ENCODE measurements at regions not wholly inside any gene's neighbourhood (a gene's known extent, or its start where the extent isn't known, plus 50 kb on each side); places are given as distances from the start of the nearest gene placed in this dataset.

GRCh38 chr4:42330002-42330592 lies 67.2 kb upstream of the SHISA3 start:
- no peak for DNase-seq (ENCODE audit: low read depth, low spot score)

- DNase-seq (ENCODE audit: low read depth, low spot score), result no peak
These were observed 66.2 kb upstream of the SHISA3 start for GRCh38 chr4:42331040-42331439.

GRCh38 chr4:42331914-42332368 lies 65.3 kb upstream of the SHISA3 start:
- no peak for DNase-seq (ENCODE audit: low read depth, low spot score)

- DNase-seq (ENCODE audit: low read depth, low spot score), result no peak
These were observed 57.3 kb upstream of the SHISA3 start for GRCh38 chr4:42339935-42340406.

- no peak for DNase-seq (ENCODE audit: low read depth, low spot score)
These were observed 55.7 kb upstream of the SHISA3 start for GRCh38 chr4:42341518-42342026.

GRCh38 chr4:42342459-42342858 lies 54.8 kb upstream of the SHISA3 start:
- DNase-seq (ENCODE audit: low read depth, low spot score), result no peak

- no peak for DNase-seq (ENCODE audit: low read depth, low spot score)
These were observed 53.0 kb upstream of the SHISA3 start for GRCh38 chr4:42344309-42344708.

GRCh38 chr4:42344749-42345148 lies 52.5 kb upstream of the SHISA3 start:
- DNase-seq (ENCODE audit: low read depth, low spot score), result no peak

- no peak for DNase-seq (ENCODE audit: low read depth, low spot score)
These were observed 51.2 kb upstream of the SHISA3 start for GRCh38 chr4:42345962-42346544.

- DNase-seq (ENCODE audit: low read depth, low spot score), result no peak
These were observed 50.2 kb upstream of the SHISA3 start for GRCh38 chr4:42347076-42347475.

All from brain pericyte (primary cell).